HK-2 (cell line): ENCODE measurements at regions not wholly inside any gene's neighbourhood (a gene's known extent, or its start where the extent isn't known, plus 50 kb on each side); places are given as distances from the start of the nearest gene placed in this dataset.
"Not testable (repeated sequence)": the region's sequence is repeated elsewhere in the genome, so short reads cannot be mapped to it uniquely, and the experiment has no call there.

Experiments
- DNase-seq: peaks from one replicate; pipeline ENCODE4 v3.0.0-alpha.2; 2018; ENCODE audit not compliant: unreplicated experiment

- no peak for DNase-seq
Measured at GRCh38 chr4:81816031-81816761, 344.5 kb upstream of the RASGEF1B start.

GRCh38 chr4:81814987-81815541 lies 343.4 kb upstream of the RASGEF1B start:
- no peak for DNase-seq

- no peak for DNase-seq
Measured at GRCh38 chr4:81811562-81812293, 340.0 kb upstream of the RASGEF1B start.

GRCh38 chr4:81808011-81808672 lies 336.4 kb upstream of the RASGEF1B start:
- no peak for DNase-seq

- no peak for DNase-seq
Measured at GRCh38 chr4:81807386-81807785, 335.7 kb upstream of the RASGEF1B start.

GRCh38 chr4:81806485-81806884 lies 334.8 kb upstream of the RASGEF1B start:
- DNase-seq, result no peak

GRCh38 chr4:81804849-81805248 lies 333.1 kb upstream of the RASGEF1B start:
- no peak for DNase-seq

GRCh38 chr4:81802285-81802846 lies 330.7 kb upstream of the RASGEF1B start:
- no peak for DNase-seq

- DNase-seq, result no peak
Measured at GRCh38 chr4:81799371-81799770, 327.7 kb upstream of the RASGEF1B start.

- no peak for DNase-seq
Measured at GRCh38 chr4:81796790-81797528, 325.3 kb upstream of the RASGEF1B start.

- no peak for DNase-seq
Measured at GRCh38 chr4:81792521-81792920, 320.8 kb upstream of the RASGEF1B start.

GRCh38 chr4:81790477-81790876 lies 318.8 kb upstream of the RASGEF1B start:
- no peak for DNase-seq

- no peak for DNase-seq
Measured at GRCh38 chr4:81789741-81790399, 318.2 kb upstream of the RASGEF1B start.

- DNase-seq, result no peak
Measured at GRCh38 chr4:81789158-81789557, 317.5 kb upstream of the RASGEF1B start.

- no peak for DNase-seq
Measured at GRCh38 chr4:81786766-81787165, 315.1 kb upstream of the RASGEF1B start.

GRCh38 chr4:81786063-81786763 lies 314.5 kb upstream of the RASGEF1B start:
- no peak for DNase-seq

- no peak for DNase-seq
Measured at GRCh38 chr4:81785338-81785737, 313.6 kb upstream of the RASGEF1B start.

GRCh38 chr4:81783558-81783957 lies 311.9 kb upstream of the RASGEF1B start:
- no peak for DNase-seq

- DNase-seq, result no peak
Measured at GRCh38 chr4:81781799-81782198, 310.1 kb upstream of the RASGEF1B start.

GRCh38 chr4:81777718-81778117 lies 306.0 kb upstream of the RASGEF1B start:
- not testable (repeated sequence) for DNase-seq
